ENCODE measurements at regions not wholly inside any gene's neighbourhood (a gene's known extent, or its start where the extent isn't known, plus 50 kb on each side); places are given as distances from the start of the nearest gene placed in this dataset.

- TF ChIP-seq, protein P1, sequence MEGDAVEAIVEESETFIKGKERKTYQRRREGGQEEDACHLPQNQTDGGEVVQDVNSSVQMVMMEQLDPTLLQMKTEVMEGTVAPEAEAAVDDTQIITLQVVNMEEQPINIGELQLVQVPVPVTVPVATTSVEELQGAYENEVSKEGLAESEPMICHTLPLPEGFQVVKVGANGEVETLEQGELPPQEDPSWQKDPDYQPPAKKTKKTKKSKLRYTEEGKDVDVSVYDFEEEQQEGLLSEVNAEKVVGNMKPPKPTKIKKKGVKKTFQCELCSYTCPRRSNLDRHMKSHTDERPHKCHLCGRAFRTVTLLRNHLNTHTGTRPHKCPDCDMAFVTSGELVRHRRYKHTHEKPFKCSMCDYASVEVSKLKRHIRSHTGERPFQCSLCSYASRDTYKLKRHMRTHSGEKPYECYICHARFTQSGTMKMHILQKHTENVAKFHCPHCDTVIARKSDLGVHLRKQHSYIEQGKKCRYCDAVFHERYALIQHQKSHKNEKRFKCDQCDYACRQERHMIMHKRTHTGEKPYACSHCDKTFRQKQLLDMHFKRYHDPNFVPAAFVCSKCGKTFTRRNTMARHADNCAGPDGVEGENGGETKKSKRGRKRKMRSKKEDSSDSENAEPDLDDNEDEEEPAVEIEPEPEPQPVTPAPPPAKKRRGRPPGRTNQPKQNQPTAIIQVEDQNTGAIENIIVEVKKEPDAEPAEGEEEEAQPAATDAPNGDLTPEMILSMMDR (IDR thresholded peaks at IDR 0.05; ENCODE audit: insufficient read depth, low read length, poor library complexity, severe bottlenecking), result no peak
- Histone ChIP-seq H3K36me3 (ENCODE audit: control insufficient read depth, insufficient read depth, low read length) (no peaks in the 10 kb centered on the region), H3K27me3 (ENCODE audit: control insufficient read depth, insufficient read depth, low read length) (no peaks in the 10 kb centered on the region), H3K4me3 (ENCODE audit: low read depth, low read length) (no peak overlapping the region)
- no peak for DNase-seq (ENCODE audit: low read depth)
Measured at GRCh38 chr12:23356440-23356839, 593.0 kb downstream of the SOX5 start.

DNA sequence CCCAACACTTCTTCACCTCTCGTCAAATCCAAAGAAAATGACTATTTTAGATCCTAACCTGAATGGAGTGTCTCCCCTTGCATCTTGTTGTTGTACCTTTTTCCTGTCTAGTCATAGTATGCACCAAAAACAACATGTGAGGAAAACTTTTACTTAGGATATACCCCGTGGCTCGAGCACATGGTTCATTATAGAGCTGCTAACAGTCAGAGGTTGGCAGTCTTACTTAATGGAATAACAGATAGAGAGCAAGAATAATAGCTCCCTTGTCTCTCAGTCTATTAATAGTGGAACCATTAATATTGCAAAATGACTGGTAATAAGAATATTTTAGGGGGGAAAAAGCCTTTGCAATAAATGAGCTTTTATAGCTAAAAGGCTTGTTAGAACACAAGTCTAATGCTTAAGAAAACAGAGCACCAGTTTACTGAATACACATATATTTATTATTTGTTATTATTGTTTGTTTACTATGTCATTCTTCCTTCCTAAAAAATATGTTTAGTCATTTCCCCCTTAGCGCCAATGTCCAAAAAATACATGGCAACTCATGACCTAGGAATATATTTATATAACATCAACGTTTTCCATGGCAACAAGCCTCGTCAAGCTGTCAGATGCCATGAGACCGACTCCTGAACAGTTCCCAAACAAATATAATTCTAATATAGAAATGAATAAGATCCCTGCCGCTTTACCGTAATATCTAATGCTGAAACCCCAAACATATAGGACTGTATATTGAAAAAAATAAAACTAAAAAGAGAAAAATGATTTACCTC, 592.4 kb downstream of the SOX5 start:
- H3K4me3 ChIP-seq (ENCODE audit: low read depth, low read length), result no peak overlapping the region
- H3K36me3 ChIP-seq (ENCODE audit: control insufficient read depth, insufficient read depth, low read length), result no peaks in the 10 kb centered on the region
- TF ChIP-seq, protein P1 (IDR thresholded peaks at IDR 0.05; ENCODE audit: insufficient read depth, low read length, poor library complexity, severe bottlenecking), result no peak
- DNase-seq (ENCODE audit: low read depth), result no peak
- no peaks in the 10 kb centered on the region for H3K27me3 ChIP-seq (ENCODE audit: control insufficient read depth, insufficient read depth, low read length)

- no peak for DNase-seq (ENCODE audit: low read depth)
- TF ChIP-seq, protein P1 (IDR thresholded peaks at IDR 0.05; ENCODE audit: insufficient read depth, low read length, poor library complexity, severe bottlenecking), result no peak
Measured at GRCh38 chr12:23359975-23360701, 589.3 kb downstream of the SOX5 start.

GRCh38 chr12:23361971-23362370, 587.5 kb downstream of the SOX5 start:
- TF ChIP-seq, protein P1 (IDR thresholded peaks at IDR 0.05; ENCODE audit: insufficient read depth, low read length, poor library complexity, severe bottlenecking), result no peak
- Histone ChIP-seq H3K4me3 (ENCODE audit: low read depth, low read length) (no peak overlapping the region), H3K27me3 (ENCODE audit: control insufficient read depth, insufficient read depth, low read length) (no peaks in the 10 kb centered on the region), H3K36me3 (ENCODE audit: control insufficient read depth, insufficient read depth, low read length) (no peaks in the 10 kb centered on the region)
- no peak for DNase-seq (ENCODE audit: low read depth)

More at GRCh38 chr12:23359975-23360701, 589.3 kb downstream of the SOX5 start:
- no peaks in the 10 kb centered on the region for H3K27me3 ChIP-seq (ENCODE audit: control insufficient read depth, insufficient read depth, low read length)
- no peaks in the 10 kb centered on the region for H3K36me3 ChIP-seq (ENCODE audit: control insufficient read depth, insufficient read depth, low read length)
- H3K4me3 ChIP-seq (ENCODE audit: low read depth, low read length), result no peak overlapping the region

DNA sequence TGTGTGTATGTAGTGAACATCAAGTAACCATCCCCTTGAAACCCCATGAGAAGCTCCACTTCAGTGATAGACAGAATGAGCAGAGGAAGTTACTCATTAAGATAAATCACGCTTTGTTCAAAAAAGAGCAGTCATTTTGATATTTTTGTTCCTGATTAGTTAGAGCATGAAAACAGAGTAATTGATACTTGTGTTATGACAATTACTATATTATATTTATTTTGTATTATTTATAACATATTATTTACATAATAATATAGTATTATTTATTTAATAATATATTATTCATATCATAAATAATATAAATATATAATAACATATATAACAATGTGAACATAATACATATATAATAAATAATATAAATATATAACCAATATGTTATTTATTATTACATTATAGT, 580.9 kb downstream of the SOX5 start:
- Histone ChIP-seq H3K36me3 (ENCODE audit: control insufficient read depth, insufficient read depth, low read length) (no peaks in the 10 kb centered on the region), H3K4me3 (ENCODE audit: low read depth, low read length) (no peak overlapping the region), H3K27me3 (ENCODE audit: control insufficient read depth, insufficient read depth, low read length) (no peaks in the 10 kb centered on the region)
- no peak for DNase-seq (ENCODE audit: low read depth)
- TF ChIP-seq, protein P1 (IDR thresholded peaks at IDR 0.05; ENCODE audit: insufficient read depth, low read length, poor library complexity, severe bottlenecking), result no peak

Data from kidney epithelial cell (primary cell).